Fibroblast of peridontal ligament (primary cell): ENCODE measurements at regions not wholly inside any gene's neighbourhood (a gene's known extent, or its start where the extent isn't known, plus 50 kb on each side); places are given as distances from the start of the nearest gene placed in this dataset.
A peak's percentile ranks its signal among the peaks of the same experiment; 100 is the strongest.
"Not testable (repeated sequence)": the region's sequence is repeated elsewhere in the genome, so short reads cannot be mapped to it uniquely, and the experiment has no call there.

Experiments used
- DNase-seq: peaks from one replicate; pipeline ENCODE4 v3.0.0-alpha.2; 2010; ENCODE audit errors: extremely low read depth

DNA sequence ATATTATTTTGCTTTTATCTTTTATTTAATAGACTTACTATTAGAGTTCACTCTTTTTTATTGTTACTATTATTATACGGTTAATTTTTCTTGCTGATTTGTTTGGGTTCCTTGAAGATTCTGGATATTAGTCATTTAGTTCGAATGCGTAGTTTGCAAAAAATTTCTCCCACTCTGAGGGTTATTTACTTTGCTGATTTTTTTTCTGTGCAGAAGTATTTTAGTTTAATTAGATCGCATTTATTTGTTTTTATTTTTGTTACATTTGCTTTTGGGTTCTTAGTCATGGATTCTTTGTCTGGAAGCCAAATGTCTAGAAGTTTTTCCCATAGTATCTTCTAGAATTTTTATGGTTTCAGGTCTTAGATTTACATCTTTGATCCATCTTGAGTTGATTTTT, 585.2 kb downstream of the CPS1 start:
- DNase-seq: no peak

GRCh38 chr2:211144078-211144477, 587.7 kb downstream of the CPS1 start:
- DNase-seq: peak; percentile 86

GRCh38 chr2:211144974-211145665, 588.7 kb downstream of the CPS1 start:
- no peak for DNase-seq

GRCh38 chr2:211149731-211150130, 593.3 kb downstream of the CPS1 start:
- DNase-seq: no peak

DNA sequence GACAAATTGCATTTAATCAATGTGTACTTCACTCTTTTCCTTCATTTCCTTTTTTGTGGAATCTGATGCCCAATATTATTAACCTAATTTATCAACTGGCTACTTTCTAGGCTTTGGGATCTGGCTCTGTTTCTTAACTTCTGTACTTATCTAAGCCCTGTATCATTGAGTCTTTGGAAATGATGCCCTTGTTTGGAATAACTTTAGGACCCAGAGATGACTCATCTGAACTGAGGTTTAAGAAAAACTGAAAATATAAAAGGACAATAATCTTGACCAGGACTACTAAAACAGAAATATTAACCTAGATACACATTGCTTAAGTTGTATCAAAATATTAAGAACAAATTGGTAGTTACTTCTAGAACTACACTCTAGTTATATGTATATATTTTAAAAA, 600.8 kb downstream of the CPS1 start:
- DNase-seq: peak; percentile 36

DNA sequence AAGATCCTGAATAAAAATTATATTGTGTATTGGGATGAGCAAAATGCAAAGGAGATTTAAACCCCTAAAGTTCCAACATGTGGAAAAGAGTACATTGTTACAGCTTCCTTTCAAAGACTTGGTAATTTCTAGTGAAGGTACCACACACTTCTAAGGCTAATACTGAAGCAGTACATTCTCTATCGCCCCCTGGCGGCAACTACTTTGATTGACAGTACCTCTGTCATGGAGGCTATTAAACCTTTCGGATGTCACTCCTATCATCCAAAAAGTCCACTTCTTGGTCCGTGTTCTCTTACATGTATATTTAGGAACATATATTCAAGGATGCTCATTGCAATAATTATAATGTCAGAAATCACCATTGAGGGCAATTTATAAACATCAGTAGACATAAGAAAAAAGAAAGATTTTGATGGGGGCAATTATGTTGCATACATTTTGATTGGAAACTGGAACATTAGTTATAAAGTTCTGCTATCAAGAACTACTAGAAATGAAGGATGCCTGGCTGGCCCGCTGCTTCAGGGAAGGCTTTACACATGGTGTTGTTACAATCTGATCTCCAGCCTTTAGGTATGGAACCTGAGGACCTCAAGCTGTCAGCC, 601.6 kb downstream of the CPS1 start:
- DNase-seq: peak; percentile 75

DNA sequence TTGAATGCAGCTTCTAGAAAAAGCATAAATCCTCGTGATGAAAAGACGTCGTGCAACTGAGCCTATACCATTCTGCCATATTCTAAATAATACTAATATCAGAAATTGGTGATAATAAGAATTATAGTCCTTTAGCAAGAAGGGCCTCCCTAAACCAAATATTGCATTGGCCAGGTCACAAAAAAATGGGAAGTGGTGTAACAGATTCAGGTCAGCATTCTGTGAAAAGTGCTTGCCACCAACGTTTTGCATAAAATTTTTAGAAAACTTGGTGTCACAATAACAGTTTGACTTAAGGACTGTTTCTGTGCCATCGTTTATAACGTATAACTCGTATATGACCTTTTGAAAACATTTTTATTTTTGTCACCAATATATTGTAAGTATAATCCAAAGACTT, 603.6 kb downstream of the CPS1 start:
- no peak for DNase-seq

DNA sequence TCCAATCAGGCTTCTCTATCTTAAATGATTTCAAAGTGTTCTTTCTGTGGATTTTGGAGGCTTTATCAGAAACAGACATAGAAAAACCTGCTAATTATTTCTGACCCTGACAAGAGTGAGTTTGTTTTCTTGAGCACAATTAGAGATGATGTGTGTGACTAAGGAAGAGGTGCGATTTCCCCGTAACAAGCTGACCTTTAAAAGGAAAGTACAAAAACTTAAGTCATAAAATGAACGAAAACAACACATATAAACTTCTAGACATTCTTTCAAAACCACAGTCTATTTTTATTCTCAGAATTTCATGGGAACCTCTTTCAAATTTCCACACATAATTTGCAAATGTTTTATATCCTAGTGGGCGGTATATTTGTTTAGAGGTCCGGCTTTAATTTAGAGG, 604.8 kb downstream of the CPS1 start:
- DNase-seq: peak; percentile 33

GRCh38 chr2:211162911-211163310, 606.5 kb downstream of the CPS1 start:
- no peak for DNase-seq

DNA sequence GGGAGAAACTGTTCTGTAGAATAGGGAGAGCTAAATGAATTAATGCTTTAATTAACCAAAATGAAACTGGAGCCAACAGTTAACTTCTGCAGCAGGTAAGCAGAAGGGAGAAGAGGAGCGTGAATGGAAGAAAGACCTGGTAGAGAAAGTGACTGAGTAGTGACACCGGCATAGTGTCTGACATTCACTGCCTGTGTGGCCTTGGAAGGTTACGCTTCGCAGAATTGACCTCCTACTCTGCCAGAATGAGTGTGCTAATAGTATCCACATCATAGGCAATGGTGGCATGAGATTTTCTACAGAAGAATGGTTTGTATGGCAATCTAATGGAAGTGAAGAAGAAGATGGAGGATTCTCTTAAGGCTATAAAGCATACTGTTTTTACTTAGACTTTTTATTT, 614.4 kb downstream of the CPS1 start:
- DNase-seq: no peak

- no peak for DNase-seq
Observed at GRCh38 chr2:211174021-211174420, 617.6 kb downstream of the CPS1 start.

DNA sequence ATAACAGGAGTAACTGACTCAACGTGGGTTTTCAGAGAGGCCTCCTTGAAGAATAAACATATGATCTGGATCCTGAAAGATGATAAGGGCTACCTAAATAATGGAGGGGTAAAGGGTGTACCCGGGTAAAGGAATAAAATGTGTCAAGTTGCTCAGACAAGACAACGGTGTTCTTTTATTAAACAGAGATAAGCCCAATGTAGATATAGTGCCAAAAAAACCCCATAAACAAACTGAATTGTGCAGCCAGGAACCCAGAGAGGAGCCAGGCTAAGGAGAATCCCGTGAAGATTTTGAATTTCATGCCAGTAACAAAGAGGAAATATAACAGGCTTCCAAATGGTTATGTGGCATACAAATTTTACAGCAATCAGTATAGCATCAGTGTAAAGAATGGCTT, 618.2 kb downstream of the CPS1 start:
- DNase-seq: no peak

- DNase-seq: no peak
Observed at GRCh38 chr2:211175956-211176355, 619.6 kb downstream of the CPS1 start.

GRCh38 chr2:211176514-211177141, 620.2 kb downstream of the CPS1 start:
- no peak for DNase-seq

DNA sequence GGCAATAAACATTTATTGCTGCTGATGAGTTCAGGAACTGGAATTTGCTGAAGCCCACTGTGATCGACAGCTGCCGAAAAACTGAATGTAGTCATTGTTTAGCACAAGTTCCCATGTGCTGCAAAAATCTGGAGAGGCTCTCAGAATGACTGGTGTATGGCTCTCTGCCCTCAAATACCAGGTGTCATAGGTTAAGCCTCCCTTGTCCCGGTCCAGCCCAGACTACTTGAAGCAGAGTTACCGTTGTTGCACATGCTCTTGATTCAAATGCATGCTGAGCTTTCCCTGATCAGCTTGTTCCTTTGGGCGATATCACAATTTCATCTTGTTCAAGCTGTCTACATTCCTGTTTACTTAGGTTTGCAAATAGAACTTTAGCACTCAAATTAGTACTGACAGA, 625.2 kb downstream of the CPS1 start:
- no peak for DNase-seq

- DNase-seq: no peak
Observed at GRCh38 chr2:211187602-211188001, 631.2 kb downstream of the CPS1 start.

GRCh38 chr2:211203986-211204385, 647.6 kb downstream of the CPS1 start:
- no peak for DNase-seq

GRCh38 chr2:211204456-211204855, 648.1 kb downstream of the CPS1 start:
- DNase-seq: no peak

DNA sequence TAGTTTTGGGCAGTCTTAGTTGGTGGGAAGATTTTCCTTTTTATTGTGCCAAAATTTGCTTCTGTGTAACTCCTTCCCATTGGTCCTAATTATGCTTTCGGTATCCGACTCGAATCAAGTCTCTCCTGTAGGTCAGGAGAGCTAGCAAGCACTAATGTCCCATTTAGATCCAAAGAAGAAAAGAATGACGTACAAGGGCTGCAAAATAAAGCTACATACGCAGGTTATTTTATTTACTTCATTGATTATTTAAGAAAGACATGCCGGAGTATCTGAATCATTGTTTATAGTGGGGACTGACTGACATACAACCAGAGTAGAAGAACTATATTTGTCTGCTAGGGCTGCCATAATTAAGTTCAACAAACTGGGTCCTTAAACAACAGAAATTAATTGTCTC, 648.5 kb downstream of the CPS1 start:
- DNase-seq: no peak

GRCh38 chr2:211205358-211205757, 649.0 kb downstream of the CPS1 start:
- no peak for DNase-seq

- DNase-seq: no peak
Observed at GRCh38 chr2:211205836-211206235, 649.4 kb downstream of the CPS1 start.

DNA sequence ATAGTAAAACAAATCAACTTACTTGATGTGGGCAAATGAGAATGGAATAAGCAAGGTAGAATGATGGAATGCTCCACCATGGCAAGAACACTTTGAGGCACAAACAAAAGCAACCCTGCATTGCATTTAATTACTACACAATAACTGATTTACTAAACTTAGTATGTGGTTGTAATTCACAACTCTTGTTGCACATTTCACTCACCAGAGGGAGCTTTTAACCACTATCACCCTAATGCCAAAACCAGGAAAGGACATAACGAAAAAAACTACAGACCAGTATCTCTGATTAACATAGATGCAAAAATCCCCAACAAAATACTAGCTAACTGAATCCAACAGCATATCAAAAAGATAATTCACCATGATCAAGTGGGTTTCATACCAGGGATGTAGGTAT, 659.8 kb downstream of the CPS1 start:
- DNase-seq: no peak

DNA sequence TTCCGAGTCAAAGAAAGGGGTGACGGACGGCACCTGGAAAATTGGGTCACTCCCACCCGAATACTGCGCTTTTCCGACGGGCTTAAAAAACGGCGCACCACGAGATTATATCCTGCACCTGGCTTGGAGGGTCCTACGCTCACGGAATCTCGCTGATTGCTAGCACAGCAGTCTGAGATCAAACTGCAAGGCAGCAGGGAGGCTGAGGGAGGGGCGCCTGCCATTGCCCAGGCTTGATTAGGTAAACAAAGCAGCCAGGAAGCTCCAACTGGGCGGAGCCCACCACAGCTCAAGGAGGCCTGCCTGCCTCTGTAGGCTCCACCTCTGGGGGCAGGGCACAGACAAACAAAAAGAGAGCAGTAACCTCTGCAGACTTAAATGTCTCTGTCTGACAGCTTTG, 663.1 kb downstream of the CPS1 start:
- not testable (repeated sequence) for DNase-seq
